ENCODE measurements at regions not wholly inside any gene's neighbourhood (a gene's known extent, or its start where the extent isn't known, plus 50 kb on each side); places are given as distances from the start of the nearest gene placed in this dataset.

DNA sequence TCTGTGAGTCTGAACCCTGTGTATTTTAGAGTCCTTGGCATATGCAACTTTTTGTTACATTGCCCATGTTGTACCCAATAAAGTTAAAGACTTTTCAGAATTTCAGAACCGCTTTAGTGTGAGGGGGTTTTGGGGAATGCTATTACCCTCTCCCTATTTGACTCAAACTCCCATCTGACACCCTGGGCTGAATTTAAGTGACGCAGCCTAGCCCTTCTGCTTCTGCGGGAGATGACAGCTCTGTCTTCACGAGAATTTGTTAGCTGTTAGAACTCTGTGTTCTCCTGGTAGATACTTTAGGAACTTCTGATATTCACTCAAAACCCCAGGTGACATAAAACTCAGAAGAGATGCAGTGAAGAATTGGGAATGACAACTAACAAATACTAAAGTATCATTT is 500.6 kb upstream of the ID4 start:
- TF ChIP-seq, protein P1, sequence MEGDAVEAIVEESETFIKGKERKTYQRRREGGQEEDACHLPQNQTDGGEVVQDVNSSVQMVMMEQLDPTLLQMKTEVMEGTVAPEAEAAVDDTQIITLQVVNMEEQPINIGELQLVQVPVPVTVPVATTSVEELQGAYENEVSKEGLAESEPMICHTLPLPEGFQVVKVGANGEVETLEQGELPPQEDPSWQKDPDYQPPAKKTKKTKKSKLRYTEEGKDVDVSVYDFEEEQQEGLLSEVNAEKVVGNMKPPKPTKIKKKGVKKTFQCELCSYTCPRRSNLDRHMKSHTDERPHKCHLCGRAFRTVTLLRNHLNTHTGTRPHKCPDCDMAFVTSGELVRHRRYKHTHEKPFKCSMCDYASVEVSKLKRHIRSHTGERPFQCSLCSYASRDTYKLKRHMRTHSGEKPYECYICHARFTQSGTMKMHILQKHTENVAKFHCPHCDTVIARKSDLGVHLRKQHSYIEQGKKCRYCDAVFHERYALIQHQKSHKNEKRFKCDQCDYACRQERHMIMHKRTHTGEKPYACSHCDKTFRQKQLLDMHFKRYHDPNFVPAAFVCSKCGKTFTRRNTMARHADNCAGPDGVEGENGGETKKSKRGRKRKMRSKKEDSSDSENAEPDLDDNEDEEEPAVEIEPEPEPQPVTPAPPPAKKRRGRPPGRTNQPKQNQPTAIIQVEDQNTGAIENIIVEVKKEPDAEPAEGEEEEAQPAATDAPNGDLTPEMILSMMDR (IDR thresholded peaks at IDR 0.05; ENCODE audit: low read depth, low read length, poor library complexity, severe bottlenecking): no peak
- no peak for TF ChIP-seq EZH2phosphoT487 (IDR thresholded peaks at IDR 0.05; ENCODE audit: borderline replicate concordance, low read length)
